ENCODE measurements at regions not wholly inside any gene's neighbourhood (a gene's known extent, or its start where the extent isn't known, plus 50 kb on each side); places are given as distances from the start of the nearest gene placed in this dataset.

GRCh38 chr7:18154726-18155125, 127.1 kb upstream of the PRPS1L1 start:
- TF ChIP-seq, protein P1, sequence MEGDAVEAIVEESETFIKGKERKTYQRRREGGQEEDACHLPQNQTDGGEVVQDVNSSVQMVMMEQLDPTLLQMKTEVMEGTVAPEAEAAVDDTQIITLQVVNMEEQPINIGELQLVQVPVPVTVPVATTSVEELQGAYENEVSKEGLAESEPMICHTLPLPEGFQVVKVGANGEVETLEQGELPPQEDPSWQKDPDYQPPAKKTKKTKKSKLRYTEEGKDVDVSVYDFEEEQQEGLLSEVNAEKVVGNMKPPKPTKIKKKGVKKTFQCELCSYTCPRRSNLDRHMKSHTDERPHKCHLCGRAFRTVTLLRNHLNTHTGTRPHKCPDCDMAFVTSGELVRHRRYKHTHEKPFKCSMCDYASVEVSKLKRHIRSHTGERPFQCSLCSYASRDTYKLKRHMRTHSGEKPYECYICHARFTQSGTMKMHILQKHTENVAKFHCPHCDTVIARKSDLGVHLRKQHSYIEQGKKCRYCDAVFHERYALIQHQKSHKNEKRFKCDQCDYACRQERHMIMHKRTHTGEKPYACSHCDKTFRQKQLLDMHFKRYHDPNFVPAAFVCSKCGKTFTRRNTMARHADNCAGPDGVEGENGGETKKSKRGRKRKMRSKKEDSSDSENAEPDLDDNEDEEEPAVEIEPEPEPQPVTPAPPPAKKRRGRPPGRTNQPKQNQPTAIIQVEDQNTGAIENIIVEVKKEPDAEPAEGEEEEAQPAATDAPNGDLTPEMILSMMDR (IDR thresholded peaks at IDR 0.05): no peak
- no peak for TF ChIP-seq ZFX (IDR thresholded peaks at IDR 0.05; ENCODE audit: borderline replicate concordance)

Measured in 22Rv1 (cell line).